SK-N-SH (cell line): ENCODE measurements at regions not wholly inside any gene's neighbourhood (a gene's known extent, or its start where the extent isn't known, plus 50 kb on each side); places are given as distances from the start of the nearest gene placed in this dataset.

Source experiments
- CTCF ChIP-seq: fragments of 200-600 bp; sonication (generic); IDR thresholded peaks from 2 replicates; pipeline ENCODE4 v1.6.1; 2017; ENCODE audit warnings: antibody characterized with exemption, mild to moderate bottlenecking, moderate library complexity
- RAD21 ChIP-seq: IDR thresholded peaks from 2 replicates; pipeline ENCODE4 v1.6.1; 2012; ENCODE audit warnings: mild to moderate bottlenecking, low read length
- TEAD4 ChIP-seq: IDR thresholded peaks from 2 replicates; pipeline ENCODE4 v1.4.0; 2012; ENCODE audit warnings: mild to moderate bottlenecking, borderline replicate concordance; ENCODE audit not compliant: insufficient read depth
- YY1 ChIP-seq: IDR thresholded peaks from 2 replicates; pipeline ENCODE4 v1.4.0; 2012; ENCODE audit warnings: low read depth, mild to moderate bottlenecking

GRCh38 chr1:60169206-60169605 lies 95.6 kb upstream of the C1orf87 start:
- no peak for TF ChIP-seq CTCF
- no peak for TF ChIP-seq RAD21
- no peak for TF ChIP-seq YY1
- TF ChIP-seq TEAD4, result no peak
